ENCODE measurements at regions not wholly inside any gene's neighbourhood (a gene's known extent, or its start where the extent isn't known, plus 50 kb on each side); places are given as distances from the start of the nearest gene placed in this dataset.

DNA sequence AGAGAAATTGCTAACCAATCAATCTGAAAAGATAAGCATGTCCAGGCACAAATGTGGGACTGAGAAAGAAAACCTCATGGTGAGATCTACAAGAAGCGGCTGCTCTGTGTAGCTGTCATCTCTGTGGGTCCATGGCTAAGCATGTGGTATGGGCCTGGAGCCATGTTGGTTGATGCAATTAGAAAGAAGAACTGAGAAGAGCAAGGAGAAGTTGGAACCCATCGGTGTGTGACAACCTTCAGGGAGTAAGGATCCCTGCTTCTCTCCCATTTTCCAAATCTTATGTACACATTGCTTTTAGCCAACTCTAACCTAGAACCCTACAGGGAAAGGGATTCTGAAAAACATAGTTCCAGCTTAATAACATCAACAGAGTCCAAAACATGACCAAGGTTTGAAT is 890.2 kb downstream of the FSTL5 start:
- TF ChIP-seq, protein P1, sequence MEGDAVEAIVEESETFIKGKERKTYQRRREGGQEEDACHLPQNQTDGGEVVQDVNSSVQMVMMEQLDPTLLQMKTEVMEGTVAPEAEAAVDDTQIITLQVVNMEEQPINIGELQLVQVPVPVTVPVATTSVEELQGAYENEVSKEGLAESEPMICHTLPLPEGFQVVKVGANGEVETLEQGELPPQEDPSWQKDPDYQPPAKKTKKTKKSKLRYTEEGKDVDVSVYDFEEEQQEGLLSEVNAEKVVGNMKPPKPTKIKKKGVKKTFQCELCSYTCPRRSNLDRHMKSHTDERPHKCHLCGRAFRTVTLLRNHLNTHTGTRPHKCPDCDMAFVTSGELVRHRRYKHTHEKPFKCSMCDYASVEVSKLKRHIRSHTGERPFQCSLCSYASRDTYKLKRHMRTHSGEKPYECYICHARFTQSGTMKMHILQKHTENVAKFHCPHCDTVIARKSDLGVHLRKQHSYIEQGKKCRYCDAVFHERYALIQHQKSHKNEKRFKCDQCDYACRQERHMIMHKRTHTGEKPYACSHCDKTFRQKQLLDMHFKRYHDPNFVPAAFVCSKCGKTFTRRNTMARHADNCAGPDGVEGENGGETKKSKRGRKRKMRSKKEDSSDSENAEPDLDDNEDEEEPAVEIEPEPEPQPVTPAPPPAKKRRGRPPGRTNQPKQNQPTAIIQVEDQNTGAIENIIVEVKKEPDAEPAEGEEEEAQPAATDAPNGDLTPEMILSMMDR (IDR thresholded peaks at IDR 0.05) = no peak
- no peak for TF ChIP-seq POLR2A (IDR thresholded peaks at IDR 0.05)
- no peak for TF ChIP-seq POLR2AphosphoS5 (IDR thresholded peaks at IDR 0.05)
- TF ChIP-seq EP300 (IDR thresholded peaks at IDR 0.05; ENCODE audit: low read depth) = no peak
